ENCODE measurements at regions not wholly inside any gene's neighbourhood (a gene's known extent, or its start where the extent isn't known, plus 50 kb on each side); places are given as distances from the start of the nearest gene placed in this dataset.

DNA sequence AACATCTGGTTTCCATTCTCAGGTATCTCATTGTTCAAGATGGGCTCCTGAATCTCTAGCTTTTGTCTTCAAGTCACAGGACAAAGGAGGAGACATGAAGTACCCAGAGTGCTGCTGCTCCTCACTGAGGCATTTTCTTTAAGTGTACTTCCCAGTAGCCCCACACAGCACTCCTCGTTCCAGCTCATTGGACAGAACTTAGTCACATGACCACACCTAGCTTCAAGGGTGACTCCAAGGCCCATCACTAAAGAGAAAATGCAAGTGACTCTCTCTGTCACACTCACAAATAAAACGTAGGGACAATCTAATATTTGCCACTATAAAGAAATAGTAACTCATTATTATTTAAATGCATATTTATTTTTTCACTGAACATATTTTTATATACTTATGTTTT lies 58.3 kb upstream of the NEUROD6 start:
- DNase-seq (ENCODE audit: low spot score in 2 of 2): no peak
- Mint-ChIP-seq H3K4me1 (no peaks in the 10 kb centered on the region), H3K27ac (no peak overlapping the region), H3K4me3 (no peak overlapping the region), H3K36me3 (no peaks in the 10 kb centered on the region), H3K27me3 (no peaks in the 10 kb centered on the region), H3K9me3 (peaks cover 2% of the 10 kb centered on the region)
- ATAC-seq (ENCODE audit: low read depth): no peak

DNA sequence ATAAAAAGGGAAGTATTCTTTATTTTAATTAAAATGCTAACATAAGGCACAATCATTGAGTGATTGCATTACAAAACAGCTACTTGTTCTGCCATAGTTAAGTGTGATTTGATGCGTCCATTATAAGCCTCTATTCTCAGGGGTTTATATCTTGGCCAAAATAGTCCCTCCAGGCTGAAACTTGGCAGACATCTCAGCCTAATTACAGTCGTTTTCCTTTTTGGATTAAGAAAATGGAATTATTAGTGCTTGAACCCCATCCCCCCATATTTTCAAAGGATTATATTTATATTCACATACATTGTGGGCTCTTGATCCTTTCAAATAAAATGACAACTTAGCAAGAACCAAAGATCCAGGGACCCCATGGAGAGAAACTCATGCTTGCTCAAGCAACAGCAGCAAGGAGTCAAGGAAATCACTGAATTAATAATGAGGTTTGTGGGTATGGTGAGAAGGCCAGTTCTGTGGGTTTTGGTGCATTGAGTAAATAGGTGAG lies 66.7 kb upstream of the NEUROD6 start:
- no peak for ATAC-seq (ENCODE audit: low read depth)
- Mint-ChIP-seq H3K36me3 (no peaks in the 10 kb centered on the region), H3K27me3 (peaks cover 4% of the 10 kb centered on the region), H3K9me3 (no peaks in the 10 kb centered on the region), H3K4me3 (no peak overlapping the region), H3K27ac (no peak overlapping the region), H3K4me1 (no peaks in the 10 kb centered on the region)
- DNase-seq (ENCODE audit: low spot score in 2 of 2): no peak

DNA sequence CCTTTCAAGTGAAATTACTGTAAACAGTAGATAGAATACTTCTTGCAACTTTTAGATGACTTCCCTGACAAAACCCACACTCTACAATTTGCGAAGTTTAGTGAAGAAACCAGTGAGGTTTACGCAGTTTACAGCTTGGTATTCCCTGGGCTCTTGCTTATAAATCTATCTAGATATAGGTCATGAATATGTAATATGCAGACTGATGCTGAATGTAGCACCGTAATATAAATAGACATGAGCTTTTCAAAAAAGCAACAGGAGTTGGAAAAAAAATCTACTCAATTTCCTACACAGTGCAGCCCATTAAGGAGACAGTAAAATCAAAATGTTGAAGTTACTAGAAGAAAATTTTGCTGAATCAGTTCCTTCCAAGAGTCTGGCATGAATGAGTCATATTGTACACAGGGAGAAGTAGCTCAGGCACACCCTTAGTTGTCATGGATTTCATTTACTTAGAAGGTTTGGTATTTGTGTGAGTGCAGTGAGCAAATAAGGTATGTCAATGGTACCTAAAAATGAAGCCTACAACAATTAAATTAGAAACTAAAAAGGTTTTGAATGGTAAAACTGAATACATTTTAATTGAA lies 67.7 kb upstream of the NEUROD6 start:
- DNase-seq (ENCODE audit: low spot score in 2 of 2) (no peak), ATAC-seq (ENCODE audit: low read depth) (no peak)
- Mint-ChIP-seq H3K36me3 (no peaks in the 10 kb centered on the region), H3K9me3 (peaks cover 1% of the 10 kb centered on the region), H3K4me1 (no peaks in the 10 kb centered on the region), H3K4me3 (no peak overlapping the region), H3K27me3 (peaks cover 6% of the 10 kb centered on the region), H3K27ac (no peak overlapping the region)

DNA sequence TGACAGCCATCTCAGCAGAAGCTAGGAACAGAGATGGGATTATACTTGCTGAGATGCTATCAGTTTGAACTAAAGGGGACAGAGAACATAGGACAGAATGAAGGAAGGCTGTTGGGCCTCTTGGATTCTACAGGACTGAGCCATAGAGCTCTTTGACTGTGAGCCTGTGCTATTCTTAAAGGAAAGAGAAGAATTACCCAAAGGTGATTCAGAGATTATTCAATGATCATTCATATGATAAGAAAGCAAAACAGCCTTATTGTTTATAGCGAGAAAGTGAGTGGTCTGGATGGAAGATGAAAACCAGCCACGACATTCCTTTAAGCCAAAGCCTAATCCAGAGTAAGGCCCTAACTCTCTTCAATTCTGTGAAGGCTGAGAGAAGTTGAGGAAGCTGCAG lies 69.7 kb upstream of the NEUROD6 start:
- no peak for DNase-seq (ENCODE audit: low spot score in 2 of 2)
- Mint-ChIP-seq H3K27me3 (peaks cover 6% of the 10 kb centered on the region), H3K27ac (no peak overlapping the region), H3K9me3 (peaks cover 1% of the 10 kb centered on the region), H3K4me3 (no peak overlapping the region), H3K36me3 (no peaks in the 10 kb centered on the region), H3K4me1 (no peaks in the 10 kb centered on the region)
- ATAC-seq (ENCODE audit: low read depth): no peak

DNA sequence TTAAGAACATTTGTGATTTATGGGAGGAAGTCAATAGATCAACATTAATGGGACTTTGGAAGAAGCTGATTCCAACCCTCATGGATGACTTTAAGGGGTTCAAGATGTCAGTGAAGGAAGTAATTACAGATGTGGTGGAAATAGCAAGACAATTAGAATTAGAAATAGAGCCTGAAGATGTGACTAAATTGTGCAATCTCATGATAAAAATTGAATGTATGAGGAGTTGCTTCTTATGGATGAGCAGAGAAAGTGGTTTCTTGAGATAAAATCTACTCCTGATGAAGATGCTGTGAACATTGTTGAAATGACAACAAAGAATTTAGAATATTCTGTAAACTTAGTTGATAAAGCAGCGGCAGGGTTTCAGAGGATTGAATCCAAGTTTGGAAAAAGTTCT lies 70.9 kb upstream of the NEUROD6 start:
- H3K36me3 Mint-ChIP-seq: no peaks in the 10 kb centered on the region
- ATAC-seq (ENCODE audit: low read depth) (no peak), DNase-seq (ENCODE audit: low spot score in 2 of 2) (no peak)

DNA sequence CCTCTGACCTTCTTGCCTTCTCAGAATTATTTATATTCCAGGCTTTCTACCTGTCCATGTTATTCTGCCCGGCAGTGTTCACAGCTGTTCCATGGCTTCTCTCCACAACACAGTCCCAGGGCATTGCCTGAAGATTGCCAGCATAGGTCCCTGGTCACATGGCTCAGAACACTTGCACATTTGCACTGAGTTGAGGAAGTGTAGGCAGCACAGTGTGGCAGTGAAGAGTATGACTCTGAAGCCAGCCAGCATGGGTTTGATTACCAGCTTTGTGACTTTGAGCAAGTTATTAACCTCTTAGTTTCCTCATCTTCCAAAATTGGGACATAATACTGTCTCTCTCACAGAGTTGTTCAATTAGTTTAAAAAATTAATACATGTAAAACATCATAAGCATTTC lies 73.2 kb upstream of the NEUROD6 start:
- Mint-ChIP-seq H3K27ac (no peak overlapping the region), H3K9me3 (peaks cover 1% of the 10 kb centered on the region), H3K27me3 (peaks cover 2% of the 10 kb centered on the region), H3K4me1 (no peaks in the 10 kb centered on the region), H3K4me3 (no peak overlapping the region), H3K36me3 (no peaks in the 10 kb centered on the region)
- ATAC-seq (ENCODE audit: low read depth) (no peak), DNase-seq (ENCODE audit: low spot score in 2 of 2) (no peak)

More for the DNA sequence above, 70.9 kb upstream of the NEUROD6 start:
- Mint-ChIP-seq H3K27ac (no peak overlapping the region), H3K4me1 (no peaks in the 10 kb centered on the region), H3K9me3 (peaks cover 1% of the 10 kb centered on the region), H3K4me3 (no peak overlapping the region), H3K27me3 (peaks cover 3% of the 10 kb centered on the region)

DNA sequence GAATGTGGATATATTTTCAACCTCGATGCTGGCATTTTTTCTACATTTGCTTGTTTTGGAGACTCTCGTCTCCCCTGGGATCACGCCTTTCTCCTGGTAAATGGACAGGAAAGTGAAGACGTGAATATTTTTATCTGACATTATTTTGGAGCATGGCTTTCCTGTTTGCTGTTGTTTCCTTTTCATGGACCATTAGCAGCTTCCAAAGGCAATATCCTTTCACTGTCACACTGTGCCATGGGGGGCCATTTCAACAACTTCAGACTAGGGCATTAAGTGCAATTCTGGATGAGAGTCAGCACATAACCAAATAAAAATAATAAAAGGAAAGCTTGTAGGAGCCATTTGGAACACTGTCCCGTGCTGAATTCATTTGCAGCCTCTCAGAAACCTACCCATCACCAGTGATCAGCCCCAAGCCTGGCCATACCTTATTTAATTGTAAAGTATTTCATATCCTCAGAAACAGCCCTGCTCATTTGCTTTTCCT lies 75.9 kb upstream of the NEUROD6 start:
- H3K4me1 Mint-ChIP-seq: no peaks in the 10 kb centered on the region

DNA sequence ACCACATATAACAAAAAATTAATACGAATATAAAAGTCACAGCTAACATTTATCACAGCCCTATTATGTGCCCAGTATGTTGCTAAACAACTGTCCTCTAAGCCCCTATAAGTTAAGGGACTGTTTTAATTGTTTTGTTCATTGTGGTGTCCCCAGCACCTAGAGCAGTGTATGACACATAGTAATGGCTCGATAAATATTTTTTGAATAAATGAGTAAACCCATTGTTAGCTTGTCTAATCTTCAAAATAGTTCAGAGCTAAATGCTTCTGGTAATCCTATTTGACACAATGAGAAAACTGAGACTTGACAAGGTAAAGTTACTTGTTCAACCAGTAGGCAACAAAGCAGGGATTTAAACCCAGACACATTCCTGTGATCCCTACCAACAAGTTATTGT lies 78.4 kb upstream of the NEUROD6 start:
- no peaks in the 10 kb centered on the region for H3K4me1 Mint-ChIP-seq
- DNase-seq (ENCODE audit: low spot score in 2 of 2): no peak
- no peaks in the 10 kb centered on the region for H3K9me3 Mint-ChIP-seq
- peaks cover 5% of the 10 kb centered on the region for H3K27me3 Mint-ChIP-seq
- H3K4me3 Mint-ChIP-seq: no peak overlapping the region
- H3K36me3 Mint-ChIP-seq: no peaks in the 10 kb centered on the region
- H3K27ac Mint-ChIP-seq: no peak overlapping the region
- ATAC-seq (ENCODE audit: low read depth): no peak

More for the DNA sequence above, 75.9 kb upstream of the NEUROD6 start:
- Mint-ChIP-seq H3K36me3 (no peaks in the 10 kb centered on the region), H3K27ac (no peak overlapping the region), H3K9me3 (peaks cover 1% of the 10 kb centered on the region), H3K4me3 (no peak overlapping the region), H3K27me3 (peaks cover 4% of the 10 kb centered on the region)
- DNase-seq (ENCODE audit: low spot score in 2 of 2) (no peak), ATAC-seq (ENCODE audit: low read depth) (no peak)

DNA sequence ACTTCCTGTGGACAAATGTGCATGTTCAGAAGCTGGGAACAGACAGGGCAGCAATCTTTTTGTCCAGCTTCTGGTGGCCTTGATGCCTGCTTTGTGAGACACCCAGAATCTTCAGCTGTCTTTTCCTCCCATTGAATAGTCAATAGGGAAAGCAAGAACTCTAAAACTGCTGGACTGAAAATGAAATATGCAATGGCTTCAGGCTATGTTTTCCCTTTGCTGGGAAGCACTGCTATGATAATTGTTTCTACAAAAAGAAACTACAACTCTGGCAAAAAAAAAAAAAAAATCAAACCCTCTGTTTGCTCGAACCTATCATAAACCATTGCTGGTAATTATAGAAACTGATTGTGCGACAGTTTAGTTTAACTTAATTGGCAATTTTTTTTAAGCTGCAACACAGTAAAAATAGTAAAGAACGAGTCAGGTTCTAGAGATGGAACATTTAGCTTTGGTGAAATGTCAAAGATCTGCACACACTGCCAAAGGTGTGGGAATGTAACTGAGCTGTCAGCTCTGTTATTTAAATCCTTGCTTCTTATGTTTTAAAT lies 79.1 kb upstream of the NEUROD6 start:
- Mint-ChIP-seq H3K27me3 (peaks cover 5% of the 10 kb centered on the region), H3K36me3 (no peaks in the 10 kb centered on the region), H3K27ac (no peak overlapping the region), H3K4me1 (no peaks in the 10 kb centered on the region), H3K4me3 (no peak overlapping the region), H3K9me3 (no peaks in the 10 kb centered on the region)
- no peak for DNase-seq (ENCODE audit: low spot score in 2 of 2)
- ATAC-seq (ENCODE audit: low read depth): no peak

DNA sequence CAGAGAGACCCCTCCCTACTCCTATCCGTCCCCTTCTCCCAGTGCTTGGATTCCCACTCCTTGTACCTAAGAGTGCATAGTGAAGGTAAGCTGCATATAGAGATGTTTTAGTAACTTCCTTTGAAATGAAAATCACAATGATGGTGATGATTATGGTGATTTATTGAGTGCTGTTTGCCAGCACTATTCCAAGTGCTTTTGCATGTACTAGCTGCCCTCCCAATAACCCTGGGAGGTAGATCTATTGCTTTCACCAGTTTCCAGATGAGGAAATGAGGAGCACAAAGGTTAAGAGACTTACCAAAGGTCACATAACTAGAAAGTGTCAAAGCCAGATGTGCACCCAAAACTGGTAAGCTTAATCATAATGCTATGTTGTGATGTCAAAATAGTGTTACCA lies 80.4 kb upstream of the NEUROD6 start:
- ATAC-seq (ENCODE audit: low read depth) (no peak), DNase-seq (ENCODE audit: low spot score in 2 of 2) (no peak)
- H3K9me3 Mint-ChIP-seq: no peaks in the 10 kb centered on the region
- peaks cover 6% of the 10 kb centered on the region for H3K27me3 Mint-ChIP-seq
- H3K4me1 Mint-ChIP-seq: no peaks in the 10 kb centered on the region
- H3K27ac Mint-ChIP-seq: no peak overlapping the region
- H3K36me3 Mint-ChIP-seq: no peaks in the 10 kb centered on the region
- no peak overlapping the region for H3K4me3 Mint-ChIP-seq

DNA sequence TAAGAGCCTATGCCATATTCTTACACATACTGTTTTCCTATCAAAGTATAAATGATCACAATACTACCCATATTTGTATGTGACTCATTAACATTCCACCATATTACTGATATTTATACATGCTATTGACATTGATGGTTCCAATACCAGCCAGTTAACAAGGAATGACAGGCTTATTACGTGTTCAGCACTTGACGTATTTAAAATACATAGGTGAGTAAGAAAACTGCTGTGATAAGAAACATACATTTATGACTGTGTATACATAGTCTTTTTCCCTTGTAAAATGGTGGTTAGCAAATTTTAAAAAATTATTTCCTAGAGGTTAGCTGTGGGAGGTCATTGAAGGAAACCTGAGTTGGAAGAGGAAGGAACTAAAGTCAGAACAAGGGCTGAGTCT lies 81.1 kb upstream of the NEUROD6 start:
- ATAC-seq (ENCODE audit: low read depth) (no peak), DNase-seq (ENCODE audit: low spot score in 2 of 2) (no peak)
- Mint-ChIP-seq H3K4me1 (no peaks in the 10 kb centered on the region), H3K27me3 (peaks cover 6% of the 10 kb centered on the region), H3K36me3 (no peaks in the 10 kb centered on the region), H3K4me3 (no peak overlapping the region), H3K9me3 (no peaks in the 10 kb centered on the region), H3K27ac (no peak overlapping the region)

DNA sequence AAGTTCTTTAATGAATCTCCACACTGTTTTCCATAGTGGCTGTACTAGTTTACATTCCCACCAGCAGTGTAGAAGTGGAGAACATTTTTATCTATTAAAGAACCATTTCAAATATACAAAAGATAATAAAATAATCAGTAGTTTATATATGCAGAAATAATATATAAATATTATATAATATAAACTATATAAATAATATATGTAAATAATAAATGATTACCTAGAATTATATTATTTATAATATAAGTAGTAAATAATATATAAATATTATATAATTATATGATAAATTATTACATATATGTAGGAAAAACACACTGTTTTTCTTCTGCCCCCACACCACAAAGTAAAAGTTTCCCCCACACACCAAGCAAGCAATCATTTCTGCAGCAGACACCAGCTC lies 83.5 kb upstream of the NEUROD6 start:
- Mint-ChIP-seq H3K9me3 (no peaks in the 10 kb centered on the region), H3K27ac (no peak overlapping the region), H3K4me3 (no peak overlapping the region), H3K4me1 (no peaks in the 10 kb centered on the region), H3K36me3 (no peaks in the 10 kb centered on the region), H3K27me3 (peaks cover 8% of the 10 kb centered on the region)
- ATAC-seq (ENCODE audit: low read depth): no peak
- no peak for DNase-seq (ENCODE audit: low spot score in 2 of 2)

DNA sequence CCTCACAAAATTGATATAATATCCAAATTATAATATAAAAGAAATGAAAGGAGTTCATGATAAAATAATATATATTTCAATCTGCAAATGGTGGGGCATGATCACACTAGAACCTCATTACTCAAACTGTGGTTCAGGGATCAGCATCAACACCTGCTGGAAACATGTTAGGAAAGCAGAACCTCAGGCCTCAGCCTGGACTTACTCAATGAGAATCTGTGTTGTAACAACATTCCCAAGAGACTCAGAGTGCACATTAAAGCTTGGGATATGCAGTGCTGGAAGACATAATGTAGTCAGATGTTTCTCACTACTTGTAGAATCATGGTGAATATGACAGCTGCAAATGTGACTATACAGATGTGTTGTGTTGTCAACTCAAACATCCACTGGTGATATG lies 81.7 kb upstream of the ITPRID1 start:
- Mint-ChIP-seq H3K27me3 (peaks cover 4% of the 10 kb centered on the region), H3K36me3 (no peaks in the 10 kb centered on the region), H3K9me3 (no peaks in the 10 kb centered on the region), H3K27ac (no peak overlapping the region), H3K4me3 (no peak overlapping the region), H3K4me1 (no peaks in the 10 kb centered on the region)
- no peak for DNase-seq (ENCODE audit: low spot score in 2 of 2)
- no peak for ATAC-seq (ENCODE audit: low read depth)

DNA sequence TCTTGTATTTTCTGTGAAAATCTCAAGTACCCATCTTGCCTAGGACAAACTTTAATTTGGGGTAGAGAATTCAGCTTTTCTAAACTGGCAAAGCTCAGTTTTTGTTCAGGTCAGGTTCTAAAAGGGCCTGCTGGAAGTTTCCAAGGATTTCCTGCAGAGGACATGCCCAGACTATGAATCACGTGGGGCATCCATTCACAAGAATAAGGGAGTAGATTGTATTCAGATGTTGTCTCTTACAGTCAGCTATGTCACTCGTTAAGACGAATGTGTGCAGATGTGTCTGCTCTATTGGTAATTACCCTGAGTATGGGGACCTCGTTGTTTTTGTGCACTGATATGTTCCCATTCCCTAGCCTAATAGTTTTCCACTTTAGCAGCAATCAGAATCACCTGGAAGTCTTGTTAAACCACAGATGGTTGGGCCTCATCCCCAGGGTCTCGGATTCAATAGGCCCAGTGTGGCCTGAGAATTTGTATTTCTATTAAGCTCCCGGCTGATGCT lies 81.0 kb upstream of the ITPRID1 start:
- H3K4me3 Mint-ChIP-seq: no peak overlapping the region
- ATAC-seq (ENCODE audit: low read depth): no peak
- H3K4me1 Mint-ChIP-seq: no peaks in the 10 kb centered on the region
- no peaks in the 10 kb centered on the region for H3K9me3 Mint-ChIP-seq
- no peak for DNase-seq (ENCODE audit: low spot score in 2 of 2)
- peaks cover 4% of the 10 kb centered on the region for H3K27me3 Mint-ChIP-seq
- no peak overlapping the region for H3K27ac Mint-ChIP-seq
- no peaks in the 10 kb centered on the region for H3K36me3 Mint-ChIP-seq
